Gastrocnemius medialis (tissue), 4 donors: ENCODE measurements at regions not wholly inside any gene's neighbourhood (a gene's known extent, or its start where the extent isn't known, plus 50 kb on each side); places are given as distances from the start of the nearest gene placed in this dataset.

Experiments used
- CTCF ChIP-seq, 5 experiments: fragments of 450-650 bp in 3 of 5; fragments of 200-600 bp in 2 of 5; sonication (generic) in 2 of 5; IDR thresholded peaks in 4 of 5; conservative IDR thresholded peaks in 1 of 5; 1 replicate in 4 of 5; 2 replicates in 1 of 5; pipeline ENCODE4 v1.5.1; 2016 to 2019; ENCODE audit warnings: antibody characterized with exemption in 5 of 5, mild to moderate bottlenecking in 3 of 5, moderate library complexity in 3 of 5
- POLR2A ChIP-seq, 2 donors: fragments of 450-650 bp; IDR thresholded peaks; one replicate each; pipeline ENCODE4 v1.6.1; 2017; ENCODE audit warnings: antibody characterized with exemption in 2 of 2, mild to moderate bottlenecking in 2 of 2, moderate library complexity in 2 of 2

- TF ChIP-seq CTCF (IDR thresholded peaks at IDR 0.05 in 4 of 5, conservative IDR thresholded peaks at IDR 0.05 in 1 of 5) (no peak), POLR2A (IDR thresholded peaks at IDR 0.05) (no peak)
These were observed 298.5 kb downstream of the RRAGC start for GRCh38 chr1:38561110-38561509.
